SK-N-SH (cell line): ENCODE measurements at regions not wholly inside any gene's neighbourhood (a gene's known extent, or its start where the extent isn't known, plus 50 kb on each side); places are given as distances from the start of the nearest gene placed in this dataset.

ENCODE experiments used
- CTCF ChIA-PET: fragments of 300-600, 350-600 bp; formaldehyde crosslinking; extraction: SDS; loops from one replicate; lab custom pipeline; 2021; lab: Yijun Ruan, JAX
- POLR2A ChIA-PET: fragments of 350-600 bp; sonication (Branson Sonifier 250); formaldehyde crosslinking; extraction: SDS; loops from one replicate; lab custom pipeline; 2020; ENCODE audit warnings: antibody characterized with exemption, inconsistent platforms; lab: Yijun Ruan, JAX
- DNase-seq: peaks from one replicate; pipeline ENCODE4 v3.0.0; 2012
- H2AFZ ChIP-seq: fragments of 200-600 bp; sonication (generic); 2 replicates; pipeline ENCODE4 v1.8.1; 2016; ENCODE audit warnings: antibody characterized with exemption, mild to moderate bottlenecking, low read depth
- H3F3A ChIP-seq: fragments of 200-600 bp; sonication (generic); replicated peaks from 2 replicates; pipeline ENCODE3; 2016; ENCODE audit warnings: antibody characterized with exemption, mild to moderate bottlenecking; ENCODE audit not compliant: insufficient read depth
- H3K27ac ChIP-seq, 2 experiments: fragments of 200-500 bp in 1 of 2; fragments of 200-600 bp in 1 of 2; sonication (Bioruptor generic) in 1 of 2; sonication (generic), shearing (Covaris generic) in 1 of 2; 2 replicates each; pipeline versions ENCODE4 v1.5.1 to v1.6.1; 2014 to 2016; ENCODE audit warnings: low read depth in 2 of 2, inconsistent platforms in 1 of 2, low read length in 1 of 2, mild to moderate bottlenecking in 1 of 2, mixed read lengths in 1 of 2
- H3K27me3 ChIP-seq: fragments of 200-600 bp; sonication (generic), shearing (Covaris generic); 2 replicates; pipeline ENCODE4 v1.6.1; 2016; ENCODE audit warnings: mixed run types; ENCODE audit not compliant: insufficient read depth
- H3K36me3 ChIP-seq, 2 experiments: fragments of 200-500 bp in 1 of 2; fragments of 200-600 bp in 1 of 2; sonication (Bioruptor generic) in 1 of 2; sonication (generic) in 1 of 2; replicated peaks in 1 of 2; 2 replicates each; pipeline versions ENCODE3 to v1.5.1; 2014 to 2016; ENCODE audit warnings: low read length in 1 of 2, mild to moderate bottlenecking in 1 of 2; ENCODE audit not compliant: insufficient read depth in 2 of 2, control insufficient read depth in 1 of 2
- H3K4me1 ChIP-seq, 2 experiments: fragments of 200-500 bp in 1 of 2; fragments of 200-600 bp in 1 of 2; sonication (Bioruptor generic) in 1 of 2; sonication (generic), shearing (Covaris generic) in 1 of 2; 2 replicates each; pipeline versions ENCODE4 v1.5.1 to v1.6.1; 2014 to 2016; ENCODE audit warnings: low read depth in 1 of 2, low read length in 1 of 2, mixed run types in 1 of 2; ENCODE audit not compliant: insufficient read depth in 2 of 2, control insufficient read depth in 1 of 2
- H3K4me2 ChIP-seq: fragments of 200-600 bp; sonication (generic), shearing (Covaris generic); 2 replicates; pipeline ENCODE4 v1.6.1; 2017; ENCODE audit warnings: mixed run types
- H3K4me3 ChIP-seq, 2 experiments: fragments of 200-500 bp in 1 of 2; fragments of 200-600 bp in 1 of 2; sonication (Bioruptor generic) in 1 of 2; sonication (generic), shearing (Covaris generic) in 1 of 2; 2 replicates each; pipeline versions ENCODE4 v1.5.1 to v1.8.1; 2014 to 2016; ENCODE audit warnings: low read depth in 2 of 2, inconsistent platforms in 1 of 2, low read length in 1 of 2, mild to moderate bottlenecking in 1 of 2, mixed read lengths in 1 of 2, moderate library complexity in 1 of 2
- H3K79me2 ChIP-seq: fragments of 200-600 bp; sonication (generic); 2 replicates; pipeline ENCODE4 v1.8.1; 2017; ENCODE audit warnings: mild to moderate bottlenecking; ENCODE audit not compliant: insufficient read depth
- H3K9ac ChIP-seq: fragments of 200-600 bp; sonication (generic); 2 replicates; pipeline ENCODE4 v1.6.1; 2017; ENCODE audit warnings: mixed run types
- H3K9me2 ChIP-seq: fragments of 200-600 bp; sonication (generic); 2 replicates; pipeline ENCODE4 v1.6.1; 2017; ENCODE audit warnings: mixed run types
- H3K9me3 ChIP-seq: fragments of 200-600 bp; sonication (generic); 2 replicates; pipeline ENCODE4 v1.6.1; 2017; ENCODE audit warnings: mixed run types, mild to moderate bottlenecking, moderate library complexity
- H4K20me1 ChIP-seq: fragments of 200-600 bp; sonication (generic); 2 replicates; pipeline ENCODE4 v1.6.1; 2017; ENCODE audit warnings: mild to moderate bottlenecking, mixed run types; ENCODE audit not compliant: insufficient read depth
- CTCF ChIP-seq: fragments of 200-600 bp; sonication (generic); IDR thresholded peaks from 2 replicates; pipeline ENCODE4 v1.6.1; 2017; ENCODE audit warnings: antibody characterized with exemption, mild to moderate bottlenecking, moderate library complexity
- EZH2phosphoT487 ChIP-seq: fragments of 200-600 bp; sonication (generic); IDR thresholded peaks from 2 replicates; pipeline ENCODE4 v1.6.1; 2017; ENCODE audit warnings: low read depth, mixed run types, mild to moderate bottlenecking, antibody characterized with exemption, moderate library complexity, borderline replicate concordance
- FOSL2 ChIP-seq: IDR thresholded peaks from 2 replicates; pipeline ENCODE4 v1.4.0; 2012; ENCODE audit warnings: low read depth, mild to moderate bottlenecking, moderate library complexity, borderline replicate concordance
- GABPA ChIP-seq: IDR thresholded peaks from 2 replicates; pipeline ENCODE4 v1.4.0; 2012; ENCODE audit warnings: low read depth, mild to moderate bottlenecking
- IRF3 ChIP-seq: fragments of 150-350 bp; IDR thresholded peaks from 2 replicates; pipeline ENCODE4 v1.6.1; 2016; ENCODE audit warnings: mild to moderate bottlenecking, low read depth, low read length
- NFIC ChIP-seq: IDR thresholded peaks from 2 replicates; pipeline ENCODE4 v1.4.0; 2012; ENCODE audit warnings: borderline replicate concordance
- RXRA ChIP-seq: IDR thresholded peaks from 2 replicates; pipeline ENCODE4 v1.4.0; 2012; ENCODE audit warnings: low read depth, mild to moderate bottlenecking, borderline replicate concordance
- SMC3 ChIP-seq: IDR thresholded peaks from 2 replicates; pipeline ENCODE4 v1.6.1; 2012; ENCODE audit warnings: low read depth, low read length, improper control_type of control experiment
- TCF12 ChIP-seq: IDR thresholded peaks from 2 replicates; pipeline ENCODE4 v1.4.0; 2012
- YY1 ChIP-seq: IDR thresholded peaks from 2 replicates; pipeline ENCODE4 v1.4.0; 2012; ENCODE audit warnings: low read depth, mild to moderate bottlenecking
- ZBTB33 ChIP-seq: IDR thresholded peaks from 2 replicates; pipeline ENCODE4 v1.4.0; 2012; ENCODE audit warnings: low read depth, borderline replicate concordance
- WGBS: methylation state at CpG from one replicate; pipeline ENCODE4 v1.1.6; 2017; ENCODE audit warnings: low lambda C conversion rate; 5-methylcytosine and 5-hydroxymethylcytosine counted together
- TF ChIP-seq, protein P1 (sequence below): IDR thresholded peaks from 2 replicates; pipeline ENCODE4 v1.6.1; 2012; ENCODE audit warnings: mild to moderate bottlenecking, low read depth, low read length, moderate library complexity

DNA sequence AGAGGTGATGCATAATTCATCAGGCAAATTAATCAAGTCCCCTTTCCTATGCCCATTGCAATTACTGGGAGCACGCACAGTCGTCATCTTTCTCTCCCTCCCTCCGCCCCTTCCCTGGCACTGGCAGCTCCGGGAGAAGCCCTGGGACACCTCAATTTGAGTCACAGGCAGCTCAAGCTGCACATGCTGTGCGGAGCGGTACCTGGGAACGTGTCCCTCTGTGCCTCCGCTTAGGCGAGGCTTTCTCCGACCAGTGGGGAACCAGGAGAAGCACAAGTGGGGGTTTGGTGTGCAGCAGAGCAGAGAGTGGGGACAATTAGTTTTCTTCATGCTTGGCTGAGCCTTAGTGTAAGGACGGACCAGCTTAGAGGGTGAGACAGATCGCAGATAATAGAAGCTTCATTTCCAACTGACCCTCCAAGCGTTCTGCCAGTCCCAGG, 88.3 kb downstream of the SOX14 start:
- H3K27ac ChIP-seq = no peak overlapping the region
- no peaks in the 10 kb centered on the region for H3K79me2 ChIP-seq
- DNase-seq = no peak
- no peaks in the 10 kb centered on the region for H3K27me3 ChIP-seq
- CTCF ChIA-PET = interaction anchor here (1.7 kb wide), 1 partner anchor 94 kb away, joined by 5 read pairs; no protein-coding TSS in a partner anchor
- H3K9ac ChIP-seq = no peak overlapping the region
- H3F3A ChIP-seq = no peaks in the 10 kb centered on the region
- H3K9me3 ChIP-seq = no peaks in the 10 kb centered on the region
- no peak overlapping the region for H3K4me2 ChIP-seq
- no peak for TF ChIP-seq TCF12
- TF ChIP-seq GABPA = no peak
- TF ChIP-seq SMC3 = no peak
- no peak for TF ChIP-seq RXRA
- TF ChIP-seq EZH2phosphoT487 = no peak
- no peak for TF ChIP-seq CTCF
- TF ChIP-seq NFIC = no peak
- no peak for TF ChIP-seq YY1
- no peak for TF ChIP-seq IRF3
- TF ChIP-seq, protein P1, sequence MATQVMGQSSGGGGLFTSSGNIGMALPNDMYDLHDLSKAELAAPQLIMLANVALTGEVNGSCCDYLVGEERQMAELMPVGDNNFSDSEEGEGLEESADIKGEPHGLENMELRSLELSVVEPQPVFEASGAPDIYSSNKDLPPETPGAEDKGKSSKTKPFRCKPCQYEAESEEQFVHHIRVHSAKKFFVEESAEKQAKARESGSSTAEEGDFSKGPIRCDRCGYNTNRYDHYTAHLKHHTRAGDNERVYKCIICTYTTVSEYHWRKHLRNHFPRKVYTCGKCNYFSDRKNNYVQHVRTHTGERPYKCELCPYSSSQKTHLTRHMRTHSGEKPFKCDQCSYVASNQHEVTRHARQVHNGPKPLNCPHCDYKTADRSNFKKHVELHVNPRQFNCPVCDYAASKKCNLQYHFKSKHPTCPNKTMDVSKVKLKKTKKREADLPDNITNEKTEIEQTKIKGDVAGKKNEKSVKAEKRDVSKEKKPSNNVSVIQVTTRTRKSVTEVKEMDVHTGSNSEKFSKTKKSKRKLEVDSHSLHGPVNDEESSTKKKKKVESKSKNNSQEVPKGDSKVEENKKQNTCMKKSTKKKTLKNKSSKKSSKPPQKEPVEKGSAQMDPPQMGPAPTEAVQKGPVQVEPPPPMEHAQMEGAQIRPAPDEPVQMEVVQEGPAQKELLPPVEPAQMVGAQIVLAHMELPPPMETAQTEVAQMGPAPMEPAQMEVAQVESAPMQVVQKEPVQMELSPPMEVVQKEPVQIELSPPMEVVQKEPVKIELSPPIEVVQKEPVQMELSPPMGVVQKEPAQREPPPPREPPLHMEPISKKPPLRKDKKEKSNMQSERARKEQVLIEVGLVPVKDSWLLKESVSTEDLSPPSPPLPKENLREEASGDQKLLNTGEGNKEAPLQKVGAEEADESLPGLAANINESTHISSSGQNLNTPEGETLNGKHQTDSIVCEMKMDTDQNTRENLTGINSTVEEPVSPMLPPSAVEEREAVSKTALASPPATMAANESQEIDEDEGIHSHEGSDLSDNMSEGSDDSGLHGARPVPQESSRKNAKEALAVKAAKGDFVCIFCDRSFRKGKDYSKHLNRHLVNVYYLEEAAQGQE = no peak
- TF ChIP-seq FOSL2 = no peak
- TF ChIP-seq ZBTB33 = no peak
- H3K4me3 ChIP-seq = no peak overlapping the region
- H3K36me3 ChIP-seq = no peaks in the 10 kb centered on the region
- no peak overlapping the region for H2AFZ ChIP-seq
- no peaks in the 10 kb centered on the region for H3K9me2 ChIP-seq
- H4K20me1 ChIP-seq = no peaks in the 10 kb centered on the region
- no peaks in the 10 kb centered on the region for H3K4me1 ChIP-seq
- POLR2A ChIA-PET = no interaction called here
- 30% methylated on average over 13 of the region's 13 CpGs for WGBS
